CD8-positive, alpha-beta memory T cell (primary cell): ENCODE measurements at regions not wholly inside any gene's neighbourhood (a gene's known extent, or its start where the extent isn't known, plus 50 kb on each side); places are given as distances from the start of the nearest gene placed in this dataset.
"Not testable (repeated sequence)": the region's sequence is repeated elsewhere in the genome, so short reads cannot be mapped to it uniquely, and the experiment has no call there.

Source experiments
- CTCF ChIA-PET: fragments of 350-600 bp; sonication (Branson Sonifier 250); formaldehyde crosslinking; loops from one replicate; lab custom pipeline; 2021; ENCODE audit warnings: antibody characterized with exemption; lab: Charles Lee
- POLR2A ChIA-PET: fragments of 350-600 bp; sonication (Branson Sonifier 250); formaldehyde crosslinking; loops from one replicate; lab custom pipeline; 2021; ENCODE audit warnings: antibody characterized with exemption; lab: Charles Lee
- DNase-seq, 5 donors: peaks; one replicate each; pipeline versions ENCODE4 v3.0.0 to v3.0.0-alpha.2; 2020 to 2022; ENCODE audit warnings: mixed read lengths in 1 of 5
- H3K27ac ChIP-seq: one replicate; pipeline ENCODE4 v1.7.0; 2013; ENCODE audit warnings: low read depth, mild to moderate bottlenecking, low read length, moderate library complexity
- H3K27me3 ChIP-seq: 2 replicates; pipeline ENCODE4 v1.7.0; 2013; ENCODE audit warnings: low read length, mild to moderate bottlenecking; ENCODE audit not compliant: insufficient read depth, poor library complexity, severe bottlenecking
- H3K36me3 ChIP-seq: 2 replicates; pipeline ENCODE4 v1.7.0; 2013; ENCODE audit warnings: mild to moderate bottlenecking, low read length, moderate library complexity; ENCODE audit not compliant: insufficient read depth
- H3K4me1 ChIP-seq: 2 replicates; pipeline ENCODE4 v1.7.0; 2013; ENCODE audit warnings: mild to moderate bottlenecking, low read length, moderate library complexity; ENCODE audit not compliant: insufficient read depth
- H3K4me3 ChIP-seq: 2 replicates; pipeline ENCODE4 v1.7.0; 2013; ENCODE audit warnings: mild to moderate bottlenecking, low read length
- H3K9me3 ChIP-seq: 2 replicates; pipeline ENCODE4 v1.7.0; 2013; ENCODE audit warnings: mild to moderate bottlenecking, low read length
- H3K27ac Mint-ChIP-seq, 8 donors: one replicate each; pipeline ENCODE4 v1.8.0; 2020 to 2021; ENCODE audit warnings: mixed read lengths in 8 of 8, mild to moderate bottlenecking in 6 of 8, inconsistent platforms in 3 of 8, moderate library complexity in 3 of 8
- H3K27me3 Mint-ChIP-seq, 2 donors: one replicate each; pipeline ENCODE4 v1.8.0; 2020 to 2021; ENCODE audit warnings: mixed read lengths in 2 of 2, mild to moderate bottlenecking in 1 of 2, moderate library complexity in 1 of 2
- H3K36me3 Mint-ChIP-seq, 3 donors: one replicate each; pipeline ENCODE4 v1.8.0; 2020 to 2021; ENCODE audit warnings: mixed read lengths in 3 of 3, inconsistent platforms in 1 of 3, mild to moderate bottlenecking in 1 of 3
- H3K4me1 Mint-ChIP-seq, 3 donors: one replicate each; pipeline ENCODE4 v1.8.0; 2020 to 2021; ENCODE audit warnings: mixed read lengths in 3 of 3, inconsistent platforms in 1 of 3, mild to moderate bottlenecking in 1 of 3
- H3K4me3 Mint-ChIP-seq, 7 donors: one replicate each; pipeline ENCODE4 v1.8.0; 2020 to 2021; ENCODE audit warnings: mixed read lengths in 7 of 7, mild to moderate bottlenecking in 6 of 7, moderate library complexity in 4 of 7, inconsistent platforms in 2 of 7
- H3K9me3 Mint-ChIP-seq, 5 donors: one replicate each; pipeline ENCODE4 v1.8.0; 2020 to 2022; ENCODE audit warnings: mixed read lengths in 5 of 5, mild to moderate bottlenecking in 3 of 5, moderate library complexity in 2 of 5, inconsistent platforms in 1 of 5

- Mint-ChIP-seq H3K36me3 (peaks cover 0 to 27% (median 2%) of the 10 kb centered on the region in 3 donors), H3K4me1 (peaks cover 2 to 24% (median 21%) of the 10 kb centered on the region in 3 donors), H3K27ac (peak overlapping the region; percentile 82 to 100 (median 98)), H3K9me3 (peaks cover 0 to 13% (median 0%) of the 10 kb centered on the region in 5 donors), H3K4me3 (peak overlapping the region; percentile 79 to 92 (median 86))
- H3K27me3 Mint-ChIP-seq, POLR2A ChIA-PET, H3K9me3 ChIP-seq, H3K36me3 ChIP-seq, CTCF ChIA-PET, H3K27me3 ChIP-seq, H3K4me3 ChIP-seq, H3K4me1 ChIP-seq: not testable (repeated sequence)
- H3K27ac ChIP-seq = peak overlapping the region; percentile 59
- peak in 4 of 5 donors; percentile 17 to 70 (median 37) for DNase-seq
These were observed 132.9 kb upstream of the ROPN1B start for GRCh38 chr3:125836011-125836551.

DNA sequence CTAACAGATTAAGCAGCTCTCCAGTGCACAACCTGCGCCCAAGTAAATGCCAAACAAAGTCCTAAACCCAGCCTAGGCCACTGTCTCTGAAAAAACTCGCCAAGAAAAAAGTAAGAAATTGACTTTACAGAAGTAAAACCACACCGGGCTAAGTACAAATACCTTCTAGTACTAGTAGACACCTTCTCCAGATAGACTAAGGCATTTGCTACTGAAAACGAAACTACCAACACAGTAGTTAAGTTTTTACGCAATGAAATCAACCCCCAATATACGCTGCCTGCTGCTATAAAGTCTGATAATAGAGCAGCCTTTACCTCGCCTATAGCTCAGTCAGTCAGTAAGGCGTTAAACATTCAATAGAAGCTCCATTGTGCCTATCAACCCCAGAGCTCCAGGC lies 132.2 kb upstream of the ROPN1B start:
- H3K4me1 ChIP-seq, H3K9me3 ChIP-seq, CTCF ChIA-PET, H3K4me3 ChIP-seq, H3K27me3 ChIP-seq, H3K27me3 Mint-ChIP-seq, H3K36me3 ChIP-seq, POLR2A ChIA-PET: not testable (repeated sequence)
- peak in 1 of 5 donors; percentile 15 for DNase-seq
- peak overlapping the region; percentile 59 for H3K27ac ChIP-seq
- peaks cover 0 to 13% (median 0%) of the 10 kb centered on the region in 5 donors for H3K9me3 Mint-ChIP-seq
- H3K27ac Mint-ChIP-seq = peak overlapping the region; percentile 82 to 100 (median 98)
- peaks cover 0 to 25% (median 0%) of the 10 kb centered on the region in 3 donors for H3K36me3 Mint-ChIP-seq
- H3K4me3 Mint-ChIP-seq = peak overlapping the region; percentile 79 to 92 (median 86)
- H3K4me1 Mint-ChIP-seq = peaks cover 2 to 24% (median 21%) of the 10 kb centered on the region in 3 donors

- Mint-ChIP-seq H3K4me3 (peak overlapping the region in 1 of 7 donors; percentile 57), H3K4me1 (peaks cover 2 to 24% (median 21%) of the 10 kb centered on the region in 3 donors), H3K36me3 (peaks cover 0 to 21% (median 0%) of the 10 kb centered on the region in 3 donors), H3K9me3 (peaks cover 0 to 16% (median 0%) of the 10 kb centered on the region in 5 donors), H3K27ac (peak overlapping the region in 4 of 8 donors; percentile 3 to 85 (median 38))
- POLR2A ChIA-PET, CTCF ChIA-PET, H3K27me3 ChIP-seq, H3K4me3 ChIP-seq, H3K4me1 ChIP-seq, H3K27me3 Mint-ChIP-seq, H3K36me3 ChIP-seq, H3K9me3 ChIP-seq, DNase-seq, H3K27ac ChIP-seq: not testable (repeated sequence)
These were observed 130.1 kb upstream of the ROPN1B start for GRCh38 chr3:125838857-125839256.

GRCh38 chr3:125840465-125840864 lies 128.5 kb upstream of the ROPN1B start:
- H3K4me3 ChIP-seq, H3K4me3 Mint-ChIP-seq, H3K27me3 ChIP-seq, CTCF ChIA-PET, H3K4me1 ChIP-seq, H3K27me3 Mint-ChIP-seq, H3K27ac ChIP-seq, H3K9me3 ChIP-seq, DNase-seq, POLR2A ChIA-PET, H3K36me3 ChIP-seq: not testable (repeated sequence)
- Mint-ChIP-seq H3K4me1 (peaks cover 2 to 24% (median 21%) of the 10 kb centered on the region in 3 donors), H3K36me3 (peaks cover 0 to 28% (median 0%) of the 10 kb centered on the region in 3 donors), H3K9me3 (peaks cover 0 to 11% (median 0%) of the 10 kb centered on the region in 5 donors), H3K27ac (peak overlapping the region in 1 of 8 donors; percentile 19)

DNA sequence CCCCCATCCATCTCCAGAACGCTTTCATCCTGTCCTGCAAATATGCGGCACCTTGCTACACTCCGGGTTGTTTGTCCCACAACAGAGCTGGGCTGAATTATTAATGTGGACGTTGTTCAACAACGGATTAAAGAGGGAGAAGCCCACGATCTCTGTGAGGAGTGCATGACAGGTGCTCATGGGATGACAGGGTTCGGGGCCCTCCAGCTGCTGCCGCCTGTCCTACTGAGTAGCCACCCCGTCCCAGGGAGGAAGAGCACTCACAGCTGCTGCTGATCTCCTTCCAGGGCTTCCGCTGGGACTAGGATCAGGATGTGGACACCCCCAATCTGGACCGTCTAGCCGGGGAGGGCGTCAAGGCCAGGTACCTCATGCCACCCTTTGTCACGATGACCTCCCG lies 121.0 kb upstream of the ROPN1B start:
- H3K27me3 Mint-ChIP-seq = peaks cover 0 to 12% of the 10 kb centered on the region in 2 donors
- peaks cover 3 to 50% (median 9%) of the 10 kb centered on the region in 3 donors for H3K36me3 Mint-ChIP-seq
- POLR2A ChIA-PET, H3K36me3 ChIP-seq, H3K9me3 ChIP-seq, H3K4me1 ChIP-seq, H3K27ac ChIP-seq, H3K4me3 ChIP-seq, H3K27ac Mint-ChIP-seq, CTCF ChIA-PET, DNase-seq, H3K4me3 Mint-ChIP-seq, H3K27me3 ChIP-seq, H3K4me1 Mint-ChIP-seq: not testable (repeated sequence)
- H3K9me3 Mint-ChIP-seq = peaks cover 0 to 32% (median 10%) of the 10 kb centered on the region in 5 donors

GRCh38 chr3:125855006-125855405 lies 114.0 kb upstream of the ROPN1B start:
- H3K36me3 ChIP-seq, CTCF ChIA-PET, H3K27me3 ChIP-seq, H3K4me3 Mint-ChIP-seq, H3K4me3 ChIP-seq, H3K27me3 Mint-ChIP-seq, H3K4me1 Mint-ChIP-seq, POLR2A ChIA-PET, H3K4me1 ChIP-seq, H3K27ac ChIP-seq, H3K9me3 ChIP-seq, DNase-seq: not testable (repeated sequence)
- Mint-ChIP-seq H3K9me3 (peaks cover 0 to 32% (median 4%) of the 10 kb centered on the region in 5 donors), H3K36me3 (peaks cover 0 to 18% (median 4%) of the 10 kb centered on the region in 3 donors), H3K27ac (peak overlapping the region in 2 of 8 donors; percentile 22 to 29)

DNA sequence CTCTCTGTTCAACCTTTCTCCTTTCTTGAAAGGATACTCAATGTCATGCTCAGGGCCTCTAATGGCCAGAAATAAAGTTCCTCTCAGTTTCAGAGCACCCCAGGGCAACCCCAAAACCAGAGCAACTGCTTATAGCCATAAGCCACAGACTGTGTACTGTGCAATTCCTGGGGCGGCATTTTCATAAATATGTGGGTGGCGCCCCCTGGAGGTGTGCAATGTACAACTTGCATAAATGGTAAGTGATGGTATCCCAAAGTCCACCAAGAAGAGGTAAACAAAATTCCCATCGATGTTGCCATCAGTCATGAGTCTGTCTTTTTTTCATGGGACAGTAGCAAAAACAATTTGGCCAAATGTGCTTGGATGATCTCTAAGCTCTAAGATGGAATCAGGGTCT lies 108.4 kb upstream of the ROPN1B start:
- POLR2A ChIA-PET, DNase-seq, H3K4me1 ChIP-seq, H3K9me3 ChIP-seq, H3K27me3 Mint-ChIP-seq, H3K36me3 ChIP-seq, H3K27me3 ChIP-seq, H3K36me3 Mint-ChIP-seq, H3K4me3 ChIP-seq, H3K9me3 Mint-ChIP-seq, H3K4me1 Mint-ChIP-seq, H3K4me3 Mint-ChIP-seq, CTCF ChIA-PET, H3K27ac ChIP-seq: not testable (repeated sequence)
- peak overlapping the region in 1 of 8 donors; percentile 77 for H3K27ac Mint-ChIP-seq

GRCh38 chr3:125862841-125863254 lies 106.1 kb upstream of the ROPN1B start:
- H3K27me3 ChIP-seq, POLR2A ChIA-PET, H3K27ac ChIP-seq, H3K9me3 ChIP-seq, H3K36me3 ChIP-seq, DNase-seq, H3K4me1 Mint-ChIP-seq, CTCF ChIA-PET, H3K27me3 Mint-ChIP-seq, H3K36me3 Mint-ChIP-seq, H3K27ac Mint-ChIP-seq, H3K9me3 Mint-ChIP-seq, H3K4me3 Mint-ChIP-seq, H3K4me3 ChIP-seq, H3K4me1 ChIP-seq: not testable (repeated sequence)
